ENCODE measurements at regions not wholly inside any gene's neighbourhood (a gene's known extent, or its start where the extent isn't known, plus 50 kb on each side); places are given as distances from the start of the nearest gene placed in this dataset.

- H3K4me1 ChIP-seq, result no peaks in the 10 kb centered on the region
- H3K36me3 ChIP-seq, result no peaks in the 10 kb centered on the region
- H3K27ac ChIP-seq, result no peak overlapping the region
- no peak overlapping the region for H3K4me3 ChIP-seq
- no peak for DNase-seq
- WGBS, 2 donors (ENCODE audit: low coverage in 1 of 2), result 78 to 87% methylated on average over 3 of the region's 3 CpGs
- H3K27me3 ChIP-seq, result no peaks in the 10 kb centered on the region
- no peaks in the 10 kb centered on the region for H3K9me3 ChIP-seq
- TF ChIP-seq POLR2AphosphoS5 (IDR thresholded peaks at IDR 0.05), result no peak
- TF ChIP-seq CTCF (IDR thresholded peaks at IDR 0.05), result no peak
- intact Hi-C loops (cut with DNase I; ENCODE audit: low total_unique reads) (no loop called here), in situ Hi-C loops (cut with MboI; ENCODE audit: low pct_ligation_motif_present in 1 of 4, low pct_unique_long_range_greater_than_20kb in 1 of 4, low sequenced_read_pairs in 3 of 4) (no loop called here)
Observed at GRCh38 chr3:189108735-189109134, 63.0 kb upstream of the TPRG1 start.

GRCh38 chr3:189109145-189109544, 62.6 kb upstream of the TPRG1 start:
- Histone ChIP-seq H3K27ac (no peak overlapping the region), H3K9me3 (no peaks in the 10 kb centered on the region), H3K4me3 (no peak overlapping the region), H3K27me3 (no peaks in the 10 kb centered on the region), H3K36me3 (no peaks in the 10 kb centered on the region), H3K4me1 (no peaks in the 10 kb centered on the region)
- no peak for DNase-seq
- WGBS, 2 donors (ENCODE audit: low coverage in 1 of 2), result 86 to 95% methylated on average over 6 to 8 of the region's 8 CpGs
- in situ Hi-C loops (cut with MboI; ENCODE audit: low pct_ligation_motif_present in 1 of 4, low pct_unique_long_range_greater_than_20kb in 1 of 4, low sequenced_read_pairs in 3 of 4) (no loop called here), intact Hi-C loops (cut with DNase I; ENCODE audit: low total_unique reads) (no loop called here)
- TF ChIP-seq EP300 (IDR thresholded peaks at IDR 0.05; ENCODE audit: low read depth), result no peak
- TF ChIP-seq POLR2A (IDR thresholded peaks at IDR 0.05), result no peak
- TF ChIP-seq POLR2AphosphoS5 (IDR thresholded peaks at IDR 0.05), result no peak
- no peak for TF ChIP-seq CTCF (IDR thresholded peaks at IDR 0.05)

- 60 to 71% methylated on average over 1 of the region's 1 CpG for WGBS, 2 donors (ENCODE audit: low coverage in 1 of 2)
- intact Hi-C loops (cut with DNase I; ENCODE audit: low total_unique reads) (no loop called here), in situ Hi-C loops (cut with MboI; ENCODE audit: low pct_ligation_motif_present in 1 of 4, low pct_unique_long_range_greater_than_20kb in 1 of 4, low sequenced_read_pairs in 3 of 4) (no loop called here)
- H3K4me3 ChIP-seq, result no peak overlapping the region
- TF ChIP-seq EP300 (IDR thresholded peaks at IDR 0.05; ENCODE audit: low read depth) (no peak), POLR2A (IDR thresholded peaks at IDR 0.05) (no peak), POLR2AphosphoS5 (IDR thresholded peaks at IDR 0.05) (no peak), CTCF (IDR thresholded peaks at IDR 0.05) (no peak)
- H3K9me3 ChIP-seq, result no peaks in the 10 kb centered on the region
- no peaks in the 10 kb centered on the region for H3K4me1 ChIP-seq
- no peaks in the 10 kb centered on the region for H3K36me3 ChIP-seq
- H3K27ac ChIP-seq, result no peak overlapping the region
- no peak for DNase-seq
- H3K27me3 ChIP-seq, result no peaks in the 10 kb centered on the region
Observed at GRCh38 chr3:189117087-189117486, 54.7 kb upstream of the TPRG1 start.

- TF ChIP-seq POLR2A (IDR thresholded peaks at IDR 0.05), result no peak
- TF ChIP-seq POLR2AphosphoS5 (IDR thresholded peaks at IDR 0.05), result no peak
- no peak for TF ChIP-seq EP300 (IDR thresholded peaks at IDR 0.05; ENCODE audit: low read depth)
- H3K36me3 ChIP-seq, result no peaks in the 10 kb centered on the region
- DNase-seq, result no peak
- H3K4me3 ChIP-seq, result no peak overlapping the region
- no peaks in the 10 kb centered on the region for H3K27me3 ChIP-seq
- no peak overlapping the region for H3K27ac ChIP-seq
- intact Hi-C loops (cut with DNase I; ENCODE audit: low total_unique reads), result no loop called here
- H3K4me1 ChIP-seq, result peaks cover 0 to 13% (median 11%) of the 10 kb centered on the region in 4 donors
- WGBS, 2 donors (ENCODE audit: low coverage in 1 of 2), result 87% methylated on average over 1 of the region's 1 CpG; no CpG with 5 or more reads in 1 of the 2 donors
- in situ Hi-C loops (cut with MboI; ENCODE audit: low pct_ligation_motif_present in 1 of 4, low pct_unique_long_range_greater_than_20kb in 1 of 4, low sequenced_read_pairs in 3 of 4), result no loop called here
- H3K9me3 ChIP-seq, result no peaks in the 10 kb centered on the region
Observed at GRCh38 chr3:189118896-189119295, 52.9 kb upstream of the TPRG1 start.

- H3K27me3 ChIP-seq, result no peaks in the 10 kb centered on the region
- WGBS, 2 donors (ENCODE audit: low coverage in 1 of 2), result 81 to 89% methylated on average over 3 of the region's 3 CpGs
- H3K36me3 ChIP-seq, result no peaks in the 10 kb centered on the region
- TF ChIP-seq CTCF (IDR thresholded peaks at IDR 0.05), result no peak
- TF ChIP-seq POLR2A (IDR thresholded peaks at IDR 0.05), result no peak
- no peak for TF ChIP-seq EP300 (IDR thresholded peaks at IDR 0.05; ENCODE audit: low read depth)
- TF ChIP-seq POLR2AphosphoS5 (IDR thresholded peaks at IDR 0.05), result no peak
- no peaks in the 10 kb centered on the region for H3K9me3 ChIP-seq
- no peak overlapping the region for H3K27ac ChIP-seq
- intact Hi-C loops (cut with DNase I; ENCODE audit: low total_unique reads) (no loop called here), in situ Hi-C loops (cut with MboI; ENCODE audit: low pct_ligation_motif_present in 1 of 4, low pct_unique_long_range_greater_than_20kb in 1 of 4, low sequenced_read_pairs in 3 of 4) (no loop called here)
- DNase-seq, result no peak
- H3K4me3 ChIP-seq, result no peak overlapping the region
- peaks cover 3 to 22% (median 14%) of the 10 kb centered on the region in 4 donors for H3K4me1 ChIP-seq
Observed at GRCh38 chr3:189119950-189120349, 51.8 kb upstream of the TPRG1 start.
